GM18505 (cell line): ENCODE measurements at regions not wholly inside any gene's neighbourhood (a gene's known extent, or its start where the extent isn't known, plus 50 kb on each side); places are given as distances from the start of the nearest gene placed in this dataset.

ENCODE experiments used
- ATAC-seq: cut with Tn5 transposase; IDR thresholded peaks from one replicate; pipeline ENCODE4 v1.9.1; 2021; ENCODE audit not compliant: unreplicated experiment
- POLR2A ChIP-seq: IDR thresholded peaks from 4 replicates; pipeline ENCODE4 v1.6.1; 2011; ENCODE audit warnings: borderline replicate concordance; ENCODE audit not compliant: insufficient read depth, insufficient read length; ENCODE audit errors: extremely low read depth

DNA sequence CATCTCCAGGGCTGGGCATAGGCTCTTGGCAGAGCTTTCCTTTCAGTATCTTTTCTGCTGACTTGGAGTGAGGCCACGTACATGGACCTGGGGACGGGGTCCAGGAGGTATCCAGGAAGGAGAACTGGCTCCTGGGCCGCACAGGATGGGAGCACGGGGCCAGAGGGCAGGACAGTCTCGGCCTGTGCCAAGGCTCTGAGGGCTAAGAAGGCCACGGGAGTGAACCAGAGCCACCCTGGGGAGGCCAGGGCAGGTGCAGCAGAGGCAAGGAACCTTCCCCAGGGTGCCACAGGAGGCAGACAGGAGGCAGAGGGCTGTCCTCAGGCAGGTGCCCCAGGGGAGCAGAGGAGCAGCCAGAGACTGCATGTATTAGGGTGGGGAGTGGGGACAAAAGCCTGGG is 50.3 kb downstream of the PLXNA1 start:
- no peak for TF ChIP-seq POLR2A
- no peak for ATAC-seq

DNA sequence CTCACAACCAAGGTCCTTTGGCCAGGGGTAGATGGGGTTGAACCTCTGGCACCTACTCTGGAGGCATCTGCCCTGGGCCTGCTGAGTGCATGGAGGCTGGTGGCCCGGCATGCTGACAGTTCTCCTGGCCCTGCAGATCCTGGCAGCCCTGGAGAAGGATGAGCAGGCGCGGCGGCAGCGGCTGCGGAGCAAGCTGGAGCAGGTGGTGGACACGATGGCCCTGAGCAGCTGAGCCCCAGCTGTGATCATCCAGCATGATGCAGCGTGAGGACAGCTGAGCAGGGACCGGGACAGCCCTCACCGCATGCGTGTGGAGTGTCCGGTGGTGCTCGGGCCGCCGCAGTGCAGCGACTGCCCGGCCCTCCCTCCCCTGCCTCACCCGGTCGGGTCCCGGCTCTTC is 50.9 kb downstream of the PLXNA1 start:
- TF ChIP-seq POLR2A = no peak
- ATAC-seq = no peak

DNA sequence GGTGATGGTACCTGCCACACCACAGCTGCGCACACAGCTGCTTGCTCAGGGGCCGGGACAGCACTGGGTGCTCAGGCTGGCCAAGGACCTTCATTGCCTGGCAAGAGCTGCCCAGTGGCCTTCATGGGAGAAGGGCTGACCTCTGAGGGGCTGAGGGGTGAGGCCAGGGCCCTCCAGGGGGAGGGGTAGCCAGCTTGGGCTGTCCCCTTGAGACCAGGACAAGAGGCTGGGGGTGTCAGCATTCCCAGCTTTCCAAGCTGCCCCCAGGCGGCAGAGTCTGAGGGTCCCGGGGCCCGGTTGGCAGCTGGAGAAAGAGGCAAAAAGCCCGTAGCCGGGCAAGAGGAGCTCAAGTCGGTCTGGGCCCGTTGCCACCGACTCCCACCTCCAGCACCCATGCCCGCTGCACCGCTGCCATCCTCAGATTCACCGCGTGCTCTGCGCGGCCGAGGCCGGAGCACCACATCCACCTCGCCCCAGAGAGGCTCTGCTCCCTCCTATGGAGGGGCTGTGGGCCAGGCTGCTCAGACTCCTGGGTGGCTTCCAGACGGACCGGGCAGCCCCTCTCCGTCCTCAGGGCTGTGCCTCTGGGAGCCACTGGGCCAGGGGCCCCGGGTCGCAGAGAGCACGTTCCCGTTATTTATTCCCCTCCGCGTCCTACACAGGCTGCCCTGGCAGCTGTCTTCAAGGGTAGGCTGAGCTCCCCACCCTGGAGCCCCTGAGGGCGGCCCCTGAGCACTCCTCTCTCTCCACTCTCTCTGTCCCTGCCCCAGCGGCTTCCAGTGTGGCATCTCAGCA is 51.5 kb downstream of the PLXNA1 start:
- no peak for TF ChIP-seq POLR2A
- ATAC-seq = no peak

DNA sequence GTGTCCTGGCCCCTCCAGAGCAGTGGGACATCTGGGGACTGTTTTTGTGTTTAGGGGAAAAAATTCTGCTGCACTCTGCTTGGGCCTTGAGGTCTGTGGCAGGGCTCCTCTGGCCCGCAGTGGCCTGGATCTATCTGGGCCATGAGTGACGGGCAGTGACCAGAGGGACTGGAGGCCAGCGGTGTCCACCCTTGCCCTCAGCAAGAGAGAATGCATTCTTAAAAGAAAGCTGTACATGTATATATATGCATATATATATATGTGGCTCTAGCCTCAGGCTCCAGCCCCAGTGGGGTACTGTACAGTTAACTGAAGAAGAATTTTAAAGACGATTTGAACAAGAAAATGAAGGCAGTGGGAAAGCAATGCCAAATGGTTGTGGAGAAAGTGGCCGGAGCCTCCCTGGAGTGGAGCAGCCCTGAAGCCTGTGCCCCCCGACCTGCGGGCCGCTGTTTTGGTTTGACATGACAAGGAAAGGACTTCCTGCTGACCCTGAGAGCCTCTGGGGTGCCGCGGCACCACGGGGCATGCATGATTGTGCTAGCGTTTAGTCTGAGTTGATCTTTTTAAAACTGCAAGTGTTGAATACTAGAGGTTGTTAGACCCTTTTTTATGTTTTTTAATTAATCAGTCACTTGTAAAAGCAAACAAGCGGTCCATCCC is 52.2 kb downstream of the PLXNA1 start:
- ATAC-seq = no peak
- no peak for TF ChIP-seq POLR2A

DNA sequence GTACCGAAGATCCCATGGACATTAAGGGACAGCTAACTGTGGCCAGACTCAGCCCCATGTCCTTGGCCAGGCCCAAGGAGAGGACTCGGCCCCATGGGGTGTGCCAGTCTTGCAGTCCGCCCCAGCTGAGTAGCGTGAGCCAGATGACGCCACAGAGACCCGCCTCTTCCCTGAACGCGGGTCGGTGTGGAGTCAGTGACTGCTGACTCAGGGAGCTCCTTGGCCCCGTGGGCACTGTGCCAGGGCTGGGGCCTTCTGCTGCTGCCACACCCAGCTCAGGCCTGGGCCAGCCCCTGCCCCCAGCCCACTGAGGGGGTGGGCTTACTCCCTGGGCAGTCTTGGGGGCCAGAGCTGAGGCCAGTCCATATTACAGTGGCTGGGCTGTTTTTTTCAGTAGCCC is 52.8 kb downstream of the PLXNA1 start:
- ATAC-seq = no peak
- no peak for TF ChIP-seq POLR2A

DNA sequence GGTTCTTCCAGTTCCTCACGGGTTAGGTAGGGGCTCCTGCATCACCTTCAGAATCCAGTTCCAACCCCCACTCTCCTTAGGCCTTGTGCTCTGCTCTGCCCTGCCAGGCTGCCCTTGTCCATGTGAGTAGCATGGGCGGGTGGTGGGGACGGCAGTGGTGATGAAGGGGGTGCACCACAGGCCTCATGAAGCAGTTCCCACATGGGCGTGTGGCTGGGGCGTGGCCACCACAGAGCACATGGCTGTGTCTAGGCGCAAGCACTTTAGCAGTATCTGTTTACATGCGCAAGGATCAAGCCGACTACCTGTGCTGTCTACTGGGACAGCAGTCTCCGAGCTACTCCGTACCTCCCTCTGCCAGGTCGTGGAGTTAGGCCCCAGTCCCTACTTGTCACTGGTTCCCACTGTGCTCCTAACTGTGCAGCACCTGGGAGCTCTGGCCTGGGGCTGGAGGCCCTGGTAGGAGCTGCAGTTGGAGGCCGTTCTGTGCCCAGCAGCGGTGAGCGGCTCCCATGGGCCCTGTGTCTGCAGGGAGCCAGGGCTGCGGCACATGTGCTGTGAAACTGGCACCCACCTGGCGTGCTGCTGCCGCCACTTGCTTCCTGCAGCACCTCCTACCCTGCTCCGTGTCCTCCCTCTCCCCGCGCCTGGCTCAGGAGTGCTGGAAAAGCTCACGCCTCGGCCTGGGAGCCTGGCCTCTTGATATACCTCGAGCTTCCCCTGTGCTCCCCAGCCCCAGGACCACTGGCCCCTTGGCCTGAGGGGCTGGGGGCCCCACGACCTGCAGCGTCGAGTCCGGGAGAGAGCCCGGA is 53.5 kb downstream of the PLXNA1 start:
- no peak for ATAC-seq
- no peak for TF ChIP-seq POLR2A

DNA sequence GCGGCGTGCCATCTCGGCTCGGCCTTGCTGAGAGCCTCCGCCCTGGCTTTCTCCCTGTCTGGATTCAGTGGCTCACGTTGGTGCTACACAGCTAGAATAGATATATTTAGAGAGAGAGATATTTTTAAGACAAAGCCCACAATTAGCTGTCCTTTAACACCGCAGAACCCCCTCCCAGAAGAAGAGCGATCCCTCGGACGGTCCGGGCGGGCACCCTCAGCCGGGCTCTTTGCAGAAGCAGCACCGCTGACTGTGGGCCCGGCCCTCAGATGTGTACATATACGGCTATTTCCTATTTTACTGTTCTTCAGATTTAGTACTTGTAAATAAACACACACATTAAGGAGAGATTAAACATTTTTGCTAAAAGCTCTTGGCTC is 54.1 kb downstream of the PLXNA1 start:
- no peak for TF ChIP-seq POLR2A
- no peak for ATAC-seq

DNA sequence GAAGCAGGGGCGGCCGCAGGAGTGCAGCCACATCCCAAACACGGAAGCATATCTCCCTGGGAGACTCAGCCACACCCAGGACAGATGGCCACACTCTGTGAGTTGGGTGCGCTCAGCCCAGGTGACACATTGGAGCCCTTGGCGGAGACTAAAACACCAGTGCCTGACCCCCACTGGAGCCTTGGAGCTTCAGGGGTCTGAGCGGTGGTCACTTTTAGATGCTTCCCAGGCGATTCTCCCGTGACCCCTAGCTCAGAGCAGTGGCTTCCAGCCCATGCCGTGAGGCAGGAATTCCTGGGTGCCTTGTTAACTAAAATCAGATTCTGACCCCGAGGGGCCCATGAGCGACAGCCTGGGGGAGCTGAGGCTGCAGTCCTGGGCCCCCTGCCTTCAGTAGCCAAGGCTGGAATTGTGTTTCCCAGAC is 54.5 kb downstream of the PLXNA1 start:
- TF ChIP-seq POLR2A = no peak
- no peak for ATAC-seq

DNA sequence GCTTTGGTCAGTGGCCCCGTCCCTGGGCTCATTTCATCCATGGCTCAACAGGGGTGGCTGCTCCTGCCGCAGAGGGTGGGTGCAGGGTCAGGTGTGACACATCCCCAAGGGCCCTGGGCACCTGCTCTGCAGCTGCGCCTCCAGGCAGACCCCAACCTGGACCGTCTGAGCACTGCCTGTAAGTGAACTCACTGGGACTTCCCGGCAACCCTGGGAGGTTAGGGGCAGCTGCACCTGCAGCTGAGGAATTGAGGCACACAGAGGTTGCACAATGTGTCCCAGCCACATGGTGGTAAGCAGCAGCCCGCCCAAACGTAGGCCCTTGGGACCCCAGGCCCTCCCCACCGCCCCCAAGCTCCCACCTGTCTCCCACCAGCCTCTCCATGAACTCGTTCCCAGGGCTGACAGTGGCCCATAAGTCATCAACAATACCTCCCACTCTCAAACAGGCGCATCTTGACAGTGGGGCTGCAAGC is 55.1 kb downstream of the PLXNA1 start:
- no peak for TF ChIP-seq POLR2A
- ATAC-seq = no peak

DNA sequence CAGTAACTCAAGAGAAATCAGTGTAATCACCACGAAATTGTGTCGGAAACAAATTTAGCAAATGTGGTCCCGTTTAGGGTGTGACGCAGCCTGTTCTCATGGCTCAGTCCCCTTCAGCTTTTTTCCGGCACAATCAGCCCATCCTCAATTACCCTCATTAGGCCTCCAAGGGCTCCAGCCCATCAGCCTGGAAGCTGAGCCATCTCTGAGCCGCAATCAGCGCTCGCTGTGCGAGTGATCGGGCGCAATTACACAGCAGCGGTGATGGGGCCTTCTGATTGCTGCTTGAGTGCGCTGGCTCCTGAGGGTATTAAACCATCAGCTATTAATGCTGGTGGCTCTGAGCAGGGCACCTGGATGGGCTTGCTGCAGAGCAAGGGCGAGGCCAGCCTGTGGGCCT is 55.6 kb downstream of the PLXNA1 start:
- ATAC-seq = no peak
- TF ChIP-seq POLR2A = no peak

DNA sequence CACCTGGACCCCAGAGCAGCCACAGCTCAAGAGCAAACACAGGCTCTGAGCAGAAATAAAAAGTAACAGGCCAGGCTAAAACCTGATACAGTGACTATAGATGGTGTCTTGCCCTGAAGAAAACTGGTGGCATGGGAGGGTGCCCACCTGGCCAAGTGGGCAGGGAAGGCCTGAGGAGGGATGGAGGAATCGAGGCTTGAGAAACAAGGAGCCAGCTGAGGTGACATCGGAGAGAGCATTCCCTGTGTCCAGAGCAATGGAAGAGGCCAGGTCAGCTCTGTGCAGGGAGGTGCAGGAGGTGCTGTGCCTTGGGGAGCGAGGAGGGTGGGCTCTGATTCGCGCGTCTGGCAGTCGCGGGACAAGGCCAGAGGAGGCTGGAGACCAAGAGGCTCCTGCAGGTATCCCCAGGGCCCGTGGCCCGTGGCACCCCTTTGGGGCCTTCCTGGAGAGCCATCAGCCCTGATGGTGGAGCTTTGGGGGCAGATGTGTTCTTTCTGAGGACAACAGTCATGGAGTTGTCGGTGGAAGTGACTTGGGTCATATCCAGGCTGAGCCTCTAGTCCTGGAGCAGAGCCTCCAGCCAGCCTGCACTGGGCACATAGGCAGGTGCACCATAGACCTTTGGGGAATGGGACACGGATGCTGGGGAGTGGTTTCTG is 56.1 kb downstream of the PLXNA1 start:
- ATAC-seq = no peak
- no peak for TF ChIP-seq POLR2A

DNA sequence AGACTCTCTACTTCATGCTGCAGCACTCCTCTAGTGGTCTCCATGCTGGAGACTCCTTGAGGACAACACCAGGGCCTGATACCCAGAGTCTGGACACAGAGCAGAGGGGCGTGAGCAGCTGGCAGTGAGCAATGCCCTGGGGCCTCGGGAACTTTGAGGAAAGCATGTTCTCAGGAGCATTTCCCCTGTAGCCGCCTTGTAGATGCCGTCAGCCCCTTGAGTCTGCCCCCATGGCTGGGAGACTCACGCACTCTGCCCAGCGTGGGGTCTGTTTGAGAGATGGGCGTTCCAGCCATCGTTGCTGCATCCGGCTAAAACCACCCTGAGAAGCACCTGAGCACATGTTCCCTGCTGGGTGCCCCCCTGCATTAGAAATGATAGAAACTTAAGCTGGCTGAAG is 56.8 kb downstream of the PLXNA1 start:
- no peak for ATAC-seq
- no peak for TF ChIP-seq POLR2A

DNA sequence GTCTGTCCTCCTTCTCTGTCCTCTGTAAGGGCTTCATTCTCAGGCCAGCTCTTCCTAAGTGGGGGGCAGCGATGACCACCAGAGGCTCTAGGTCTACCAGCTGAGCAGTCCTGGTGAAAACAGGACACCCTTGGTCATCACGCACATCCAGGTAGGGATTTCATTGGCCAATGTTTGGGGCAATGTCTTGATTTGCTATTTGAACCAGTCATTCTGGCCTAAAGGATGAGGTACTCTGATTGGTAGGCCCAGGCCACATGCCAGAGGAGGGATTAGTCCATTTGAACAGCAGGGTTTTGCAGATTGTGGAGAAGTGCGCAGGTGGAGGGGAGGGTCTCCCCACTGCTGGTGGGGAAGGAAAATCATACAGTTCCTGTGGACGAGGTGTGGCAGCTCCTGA is 57.3 kb downstream of the PLXNA1 start:
- no peak for TF ChIP-seq POLR2A
- ATAC-seq = no peak
